Epidermal melanocyte (primary cell): ENCODE measurements at regions not wholly inside any gene's neighbourhood (a gene's known extent, or its start where the extent isn't known, plus 50 kb on each side); places are given as distances from the start of the nearest gene placed in this dataset.
"Not testable (repeated sequence)": the region's sequence is repeated elsewhere in the genome, so short reads cannot be mapped to it uniquely, and the experiment has no call there.

Experiments
- DNase-seq: peaks from one replicate; pipeline ENCODE4 v3.0.0; 2011; ENCODE audit warnings: low spot score; ENCODE audit not compliant: insufficient read length

DNA sequence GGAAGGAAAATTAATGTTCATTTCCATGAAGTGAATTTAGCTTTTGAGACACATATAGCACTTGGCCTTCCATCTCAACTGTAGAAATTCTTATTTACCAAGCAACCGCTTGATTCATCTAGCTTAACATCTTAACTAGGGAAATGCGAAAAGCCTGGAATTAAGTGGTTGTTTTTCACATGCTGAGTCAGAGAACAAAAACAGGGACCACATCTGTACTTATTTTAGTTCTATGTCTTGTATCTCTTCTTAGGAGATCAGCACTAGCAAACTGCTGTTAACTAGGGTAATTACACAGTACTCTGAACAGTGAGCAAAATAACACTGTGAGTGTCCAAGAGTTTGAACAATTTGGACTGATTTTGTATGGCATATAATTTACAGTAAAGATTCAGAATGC, 590.9 kb upstream of the NRSN1 start:
- no peak for DNase-seq

DNA sequence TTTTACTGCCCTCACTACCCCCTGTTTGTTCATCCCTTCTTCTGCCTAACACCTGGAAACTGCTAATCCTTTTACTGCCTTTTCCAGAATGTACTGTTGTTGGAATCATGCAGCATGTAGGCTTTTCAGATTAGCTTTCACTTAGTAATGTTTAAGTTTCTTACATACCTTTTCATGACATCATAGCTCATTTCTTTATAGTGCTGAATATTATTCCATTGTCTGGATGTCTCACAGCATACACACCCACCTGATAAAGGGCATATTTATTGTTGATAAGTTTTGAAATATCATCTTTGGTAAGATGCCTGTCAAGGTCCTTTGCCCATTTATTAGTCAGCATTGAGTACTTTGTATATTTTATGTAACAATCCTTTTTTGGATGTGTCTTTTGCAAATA, 588.2 kb upstream of the NRSN1 start:
- no peak for DNase-seq

DNA sequence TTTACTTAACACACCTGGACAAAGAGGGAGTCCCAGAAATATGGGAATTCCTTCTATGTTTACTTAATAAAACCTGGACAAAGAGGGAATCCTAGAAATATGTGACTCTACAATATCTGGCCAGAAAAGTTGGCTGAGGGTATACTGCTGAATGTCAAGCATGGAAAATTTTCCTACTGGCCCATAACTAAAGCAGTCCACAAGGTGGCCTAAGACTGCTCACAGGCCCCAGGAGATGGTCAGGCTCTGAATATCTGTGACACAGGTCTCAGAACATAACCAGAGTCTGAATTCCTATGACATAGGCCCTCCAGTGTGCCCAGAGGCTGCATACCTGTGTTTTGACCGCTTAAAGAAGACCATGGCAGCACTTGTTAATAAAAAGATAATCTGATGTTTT, 578.2 kb upstream of the NRSN1 start:
- DNase-seq, result no peak

DNA sequence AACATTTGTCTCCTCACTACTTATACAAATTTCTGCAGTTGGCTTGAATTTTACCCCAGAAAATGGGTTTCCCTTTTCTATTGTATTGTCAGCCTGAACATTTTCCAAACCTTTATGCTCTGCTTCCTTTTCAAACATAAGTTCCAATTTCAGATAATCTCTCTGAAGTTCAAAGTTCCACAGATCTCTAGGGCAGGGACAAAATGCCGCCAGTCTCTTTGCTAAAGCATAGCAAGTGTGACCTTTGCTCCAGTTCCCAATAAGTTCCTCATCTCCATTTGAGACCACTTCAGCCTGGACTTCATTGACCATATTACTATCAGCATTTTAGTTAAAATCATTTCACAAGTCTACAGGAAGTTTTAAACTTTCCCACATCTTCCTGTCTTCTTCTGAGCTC, 571.1 kb upstream of the NRSN1 start:
- not testable (repeated sequence) for DNase-seq

DNA sequence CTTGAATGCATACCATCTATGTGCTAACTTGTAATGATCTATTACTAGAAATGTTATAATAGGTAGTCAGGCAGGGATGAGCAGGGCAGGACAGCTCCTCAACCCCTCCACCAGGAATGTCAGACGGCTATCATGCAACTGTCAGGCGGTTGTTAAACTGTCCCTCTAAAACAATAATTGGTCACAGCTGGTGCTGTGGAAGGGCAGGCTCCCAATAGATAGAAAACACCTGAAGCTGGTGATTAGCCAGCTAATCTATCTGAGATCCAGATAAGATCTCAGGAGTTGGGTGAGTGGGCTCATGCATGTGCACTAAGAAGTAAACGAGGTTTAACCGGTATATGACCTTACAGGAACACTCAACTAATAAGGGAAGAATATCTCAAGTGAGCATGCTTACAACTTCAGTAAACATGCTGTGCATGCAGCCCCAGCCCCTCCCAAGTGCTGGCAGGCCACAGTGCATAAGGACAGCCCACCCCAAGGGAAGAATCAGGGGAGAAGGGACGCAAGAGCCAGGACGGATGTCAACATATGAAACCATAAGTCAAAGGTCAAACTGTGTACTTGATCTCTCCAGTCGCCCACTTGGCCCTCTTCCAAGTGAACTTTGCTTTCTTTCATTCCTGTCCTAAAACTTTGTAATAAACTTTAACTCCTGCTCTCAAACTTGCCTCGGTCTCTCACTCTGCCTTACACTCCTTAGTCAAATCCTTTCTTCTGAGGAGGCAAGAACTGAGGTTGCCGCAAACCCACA, 566.2 kb upstream of the NRSN1 start:
- no peak for DNase-seq

DNA sequence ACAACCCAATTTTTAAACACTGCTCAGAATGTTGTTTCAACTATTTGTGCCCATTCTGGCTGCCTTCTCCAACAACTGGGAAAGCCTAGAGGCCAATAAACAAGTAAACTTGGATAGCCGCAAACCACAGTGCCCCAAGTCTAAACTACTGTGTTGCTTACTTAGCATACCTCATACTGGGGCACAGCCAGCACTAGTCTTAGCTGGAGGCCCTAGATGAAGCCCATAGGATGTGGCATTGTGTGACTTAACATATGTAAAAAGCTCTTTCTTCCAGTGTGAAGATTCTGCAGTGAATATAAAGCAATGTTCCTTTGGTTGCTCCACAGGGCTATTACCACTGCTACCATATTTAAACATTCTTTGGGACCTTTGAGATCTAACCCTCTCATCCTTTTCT, 564.3 kb upstream of the NRSN1 start:
- no peak for DNase-seq

DNA sequence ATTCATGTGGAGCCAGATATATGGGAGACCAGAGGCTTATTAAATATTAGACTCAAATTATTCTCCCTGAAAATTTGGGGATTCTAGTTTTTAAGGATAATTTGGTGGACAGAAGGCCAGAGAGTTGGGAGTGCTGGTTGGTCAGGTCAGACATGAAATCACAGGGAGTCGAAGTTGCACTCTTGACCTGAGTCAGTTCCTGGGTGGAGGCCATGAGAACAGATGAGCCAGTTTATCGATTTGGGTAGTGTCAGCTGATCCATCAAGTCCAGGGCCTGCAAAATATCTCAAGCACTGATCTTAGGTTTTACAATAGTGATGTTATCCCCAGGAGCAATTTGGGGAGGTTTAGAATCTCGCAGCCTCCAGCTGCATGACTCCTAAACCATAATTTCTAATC, 563.5 kb upstream of the NRSN1 start:
- no peak for DNase-seq

DNA sequence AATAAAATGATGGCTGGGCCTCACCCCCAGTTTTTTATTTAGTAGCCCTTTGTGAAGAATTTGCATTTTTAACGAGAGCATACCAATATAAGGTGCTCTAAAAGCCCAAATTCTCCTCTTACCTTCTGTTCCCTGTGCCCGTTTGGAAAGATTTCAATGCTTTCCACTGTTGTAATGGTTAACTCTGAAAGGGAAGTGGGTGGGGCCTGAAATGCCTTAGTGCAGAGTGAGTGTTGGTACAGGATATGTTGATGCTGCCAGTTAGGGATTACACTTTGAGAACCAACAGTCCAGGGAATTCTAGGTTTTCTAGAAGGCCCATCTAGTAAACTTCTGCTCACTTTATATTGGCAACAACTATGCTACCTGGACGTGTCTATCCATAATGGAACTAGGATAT, 562.7 kb upstream of the NRSN1 start:
- DNase-seq, result no peak

DNA sequence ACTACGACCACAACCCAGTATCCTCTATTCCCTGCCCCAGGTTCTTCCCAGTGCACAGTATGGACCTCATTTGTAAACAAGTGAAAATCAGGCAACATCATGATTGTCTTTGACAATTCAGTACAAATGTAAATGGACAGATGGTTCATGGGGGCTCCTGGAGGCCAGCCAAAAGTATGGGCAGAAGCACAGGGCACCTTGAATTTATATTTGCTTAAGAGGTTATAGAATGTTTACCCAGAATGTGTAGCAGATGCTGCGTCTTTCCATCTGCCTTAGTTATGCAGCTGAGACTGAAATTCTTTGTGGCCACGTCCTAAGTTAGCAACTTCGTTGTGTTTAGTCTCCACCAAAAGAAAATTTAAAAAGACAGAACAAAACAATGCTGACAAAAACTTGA, 559.6 kb upstream of the NRSN1 start:
- no peak for DNase-seq

DNA sequence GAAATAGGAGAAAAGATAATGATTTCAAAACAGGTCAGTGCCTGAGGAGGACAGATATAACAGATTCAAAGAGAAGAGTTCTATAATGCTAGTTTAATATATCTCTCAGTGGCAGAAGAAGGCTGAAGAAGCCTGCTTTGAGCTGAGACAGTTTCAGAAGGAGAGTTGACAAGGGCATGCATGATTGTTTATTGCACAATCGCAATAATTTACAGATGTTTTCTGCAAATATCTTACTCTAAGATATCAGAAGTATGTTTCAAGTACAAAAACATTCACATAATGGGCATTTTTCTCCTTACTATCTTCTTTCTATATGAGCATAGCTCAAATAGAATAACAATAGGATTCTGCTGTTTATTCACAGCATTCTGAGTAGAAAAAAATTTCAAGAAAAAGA, 557.7 kb upstream of the NRSN1 start:
- DNase-seq, result no peak

DNA sequence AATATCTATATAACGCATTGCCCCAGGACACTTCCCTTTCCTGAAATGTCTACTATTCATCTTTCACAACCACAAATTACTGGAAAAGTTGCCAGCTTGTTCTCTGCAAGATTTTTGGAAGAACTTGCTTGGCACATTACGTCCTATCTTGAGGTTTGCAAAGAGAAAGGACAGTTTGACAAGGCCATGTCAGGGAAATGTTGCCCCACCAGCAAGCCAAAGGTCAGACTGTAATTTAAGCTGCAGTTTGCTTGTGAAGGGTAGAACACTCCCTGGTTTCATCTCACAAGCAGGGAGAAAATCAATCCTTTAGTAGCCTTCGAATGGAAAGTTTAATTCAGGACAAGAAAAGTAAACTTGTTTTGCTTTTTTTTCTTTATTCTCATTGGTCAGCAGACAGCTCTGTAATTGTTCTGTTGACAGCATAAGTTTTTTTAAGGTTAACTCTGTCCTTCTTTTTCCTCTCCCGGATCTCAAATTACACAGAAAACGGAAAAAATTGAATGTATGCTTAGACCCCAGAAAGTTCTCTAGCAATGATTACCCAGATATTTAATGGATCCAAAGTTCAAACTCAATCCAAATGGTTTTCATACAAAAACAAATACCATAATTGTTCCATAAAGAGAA, 541.8 kb upstream of the NRSN1 start:
- no peak for DNase-seq

DNA sequence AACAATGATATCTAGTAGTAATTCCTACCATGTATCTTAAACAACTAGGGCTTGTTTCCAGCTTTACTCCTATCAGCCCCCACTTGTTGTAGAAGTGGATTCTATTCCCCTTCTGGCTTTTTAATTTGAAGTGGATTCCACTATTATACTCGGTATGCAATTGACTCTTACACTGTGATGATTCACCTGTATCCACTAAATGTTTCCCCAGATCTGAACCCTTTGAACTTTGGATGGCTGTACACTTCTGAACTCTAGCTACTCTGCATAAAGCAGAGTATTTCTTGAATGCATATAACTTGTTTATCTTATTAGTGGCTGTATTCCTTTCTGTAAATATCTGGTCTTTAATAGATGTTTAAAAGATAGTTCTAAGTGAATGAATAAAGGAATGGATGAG, 538.4 kb upstream of the NRSN1 start:
- no peak for DNase-seq

DNA sequence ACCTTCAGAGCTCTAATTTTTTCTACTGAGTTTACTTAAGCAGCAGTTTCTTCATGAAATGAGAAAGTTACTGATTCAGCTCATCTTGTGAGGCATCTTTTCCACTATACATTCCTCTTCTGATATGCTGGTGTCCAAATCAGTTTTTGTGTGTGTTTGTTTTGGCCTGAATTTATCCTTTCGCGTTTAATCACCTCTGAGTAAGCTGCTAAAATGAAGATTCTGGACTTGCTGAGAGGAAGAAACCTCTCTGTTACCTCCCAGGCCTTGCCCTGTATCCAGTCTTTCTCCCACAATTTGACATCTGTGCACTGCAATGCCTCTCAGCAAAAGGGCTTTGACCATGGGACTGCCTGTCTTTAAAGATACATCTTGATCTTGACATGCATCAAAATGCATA, 536.2 kb upstream of the NRSN1 start:
- no peak for DNase-seq

DNA sequence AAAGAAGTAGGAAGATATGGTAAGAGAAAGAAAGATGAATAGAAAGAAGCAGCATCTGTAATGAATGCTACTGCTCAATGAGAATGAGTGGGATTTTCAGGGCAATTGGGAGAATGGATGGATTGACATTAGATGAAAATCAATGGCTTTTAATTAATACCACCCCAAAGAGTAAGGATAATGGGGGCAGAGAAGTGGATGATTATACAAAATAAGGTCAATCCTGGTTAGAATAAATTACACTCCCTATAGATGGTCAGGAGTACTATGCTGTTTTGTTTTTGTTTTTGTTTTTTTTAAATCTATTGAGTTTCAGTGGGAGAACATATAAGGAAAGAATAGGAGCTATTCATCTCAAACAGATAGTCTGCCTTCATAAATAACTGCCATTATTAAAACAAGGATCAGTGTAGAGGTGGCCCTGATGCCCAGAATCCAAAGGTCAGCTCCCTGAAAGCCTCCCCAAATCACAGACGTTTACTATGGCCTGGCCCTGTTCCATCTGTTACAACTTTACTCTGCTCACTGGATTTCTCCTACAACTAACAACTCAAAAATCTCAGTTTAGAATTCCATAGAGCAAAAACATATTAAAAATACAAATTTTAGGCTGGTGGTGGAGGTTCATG, 535.4 kb upstream of the NRSN1 start:
- no peak for DNase-seq

DNA sequence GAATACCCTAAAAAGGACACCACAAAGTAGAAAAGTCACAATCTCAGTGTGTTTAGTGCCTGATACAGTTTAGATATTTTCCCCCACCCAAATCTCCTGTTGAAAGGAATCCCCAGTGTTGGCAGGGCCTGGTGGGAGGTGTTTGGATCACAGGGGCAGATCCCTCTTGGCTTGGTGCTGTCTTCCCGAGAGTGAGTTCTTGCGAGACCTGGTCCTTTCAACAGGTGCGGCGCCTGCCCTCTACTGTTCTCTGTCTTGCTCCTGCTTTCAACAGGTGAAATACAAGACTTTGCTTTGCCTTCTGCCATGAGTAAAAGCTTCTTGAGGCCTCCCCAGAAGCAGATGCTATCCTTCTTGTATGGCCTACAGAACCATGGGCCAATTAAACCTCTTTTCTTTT, 534.3 kb upstream of the NRSN1 start:
- DNase-seq, result no peak

DNA sequence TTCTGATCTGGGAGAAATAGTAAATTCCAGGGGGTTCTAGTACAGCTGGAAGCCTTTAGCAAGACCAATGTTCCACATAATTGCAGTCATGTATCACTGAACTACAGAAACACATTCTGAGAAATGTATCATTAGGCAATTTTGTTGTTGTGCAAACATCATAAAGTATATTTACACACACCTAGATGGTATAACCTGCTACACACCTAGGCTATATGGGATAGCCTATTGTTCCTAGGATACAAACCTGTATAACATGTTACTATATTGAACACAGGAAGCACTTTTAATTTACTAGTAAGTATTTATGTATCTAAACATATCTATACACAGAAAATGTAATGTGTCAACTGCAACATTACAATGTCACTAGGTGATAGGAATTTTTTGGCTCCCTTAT, 525.9 kb upstream of the NRSN1 start:
- no peak for DNase-seq

DNA sequence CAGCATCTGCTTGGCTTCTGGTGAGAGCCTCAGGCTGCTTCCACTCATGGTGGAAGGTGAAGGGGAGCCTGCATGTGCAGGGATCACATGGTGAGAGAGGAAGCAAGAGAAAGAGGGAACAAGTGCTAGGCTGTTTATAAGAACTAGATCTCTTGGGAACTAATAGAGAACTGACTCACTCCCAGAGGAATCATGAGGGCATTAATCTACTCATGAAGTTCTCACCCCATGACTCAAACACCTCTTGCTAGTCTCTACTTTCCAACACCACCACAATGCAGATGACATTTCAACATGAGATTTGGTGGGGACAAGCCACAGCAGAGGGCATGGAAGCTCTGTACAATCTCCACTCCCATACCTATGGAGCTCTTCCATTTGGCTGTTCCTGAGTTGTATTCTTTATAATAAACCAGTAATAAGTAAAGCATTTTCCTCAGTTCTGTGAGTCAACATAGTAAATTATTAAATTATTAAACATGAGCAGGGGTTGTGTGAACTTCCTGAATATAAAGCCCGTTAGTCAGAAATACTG, 524.1 kb upstream of the NRSN1 start:
- no peak for DNase-seq

DNA sequence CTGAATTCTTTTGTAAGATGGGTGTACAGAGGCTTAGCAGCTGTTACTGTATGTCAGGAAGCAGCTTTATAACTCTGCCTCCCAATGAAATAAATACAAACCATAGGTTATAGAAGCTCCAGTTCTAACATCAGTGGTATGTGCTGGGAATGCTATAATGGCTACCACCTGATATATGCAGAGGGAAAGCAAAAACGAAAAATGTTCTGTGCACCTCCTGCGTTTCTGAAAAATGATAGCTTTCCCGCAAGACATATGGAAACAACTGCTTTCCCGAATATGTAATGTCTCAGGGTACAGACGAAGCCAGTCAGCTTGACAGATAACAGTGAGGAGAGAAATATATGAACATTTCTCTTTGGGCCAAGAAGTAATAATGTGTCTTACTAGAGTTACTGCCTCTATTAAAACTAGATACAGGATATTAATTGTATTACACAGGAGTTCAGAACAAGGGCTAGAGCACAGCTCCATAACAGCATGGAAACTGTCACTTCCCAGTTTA, 517.0 kb upstream of the NRSN1 start:
- no peak for DNase-seq

DNA sequence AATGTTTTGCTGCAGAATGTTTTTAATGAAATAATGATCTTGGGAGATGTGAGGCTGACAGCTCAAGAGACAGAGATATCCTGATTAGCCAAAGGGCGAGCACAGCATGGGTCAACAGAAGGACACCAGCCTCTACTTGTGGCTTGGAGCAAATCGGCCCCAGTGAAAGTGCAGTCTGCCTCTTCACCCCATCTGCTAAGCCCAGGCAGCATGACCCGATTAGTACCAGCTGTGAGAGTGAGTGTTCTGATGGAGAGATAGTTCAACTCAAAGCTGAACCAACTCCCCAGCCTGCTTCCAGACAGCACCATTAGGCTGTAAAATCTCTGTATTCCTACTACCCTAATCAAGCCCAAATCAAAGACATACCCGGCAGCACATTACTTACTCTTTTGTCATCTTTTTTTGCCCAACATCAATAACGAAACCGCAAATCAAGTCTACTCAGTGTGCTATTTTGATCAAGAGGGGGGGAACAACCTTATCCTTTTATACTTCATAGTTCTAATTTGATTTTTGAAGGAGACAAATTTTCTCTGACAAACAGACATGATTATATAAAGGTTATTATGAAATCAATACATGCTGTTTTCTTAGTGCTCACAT, 514.1 kb upstream of the NRSN1 start:
- DNase-seq, result peak; percentile 47

DNA sequence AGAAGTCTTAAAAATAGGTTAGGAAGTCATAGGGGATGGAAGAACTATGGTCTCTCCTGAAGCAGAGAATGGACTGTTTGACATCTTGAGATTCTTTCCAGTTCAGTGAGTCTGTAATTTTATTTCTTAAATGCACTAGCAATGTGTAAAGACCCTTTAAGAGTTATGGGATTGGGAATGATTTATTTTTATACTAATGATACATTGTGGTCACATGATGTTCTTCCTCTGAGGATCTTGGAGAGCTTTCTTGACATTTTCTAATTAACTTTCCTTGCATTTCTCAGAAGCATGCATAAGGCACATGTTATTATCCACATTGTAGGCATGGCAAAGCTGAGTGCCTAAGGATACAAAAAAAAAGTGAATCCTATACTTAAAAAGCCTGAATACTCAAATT, 507.6 kb upstream of the NRSN1 start:
- no peak for DNase-seq

DNA sequence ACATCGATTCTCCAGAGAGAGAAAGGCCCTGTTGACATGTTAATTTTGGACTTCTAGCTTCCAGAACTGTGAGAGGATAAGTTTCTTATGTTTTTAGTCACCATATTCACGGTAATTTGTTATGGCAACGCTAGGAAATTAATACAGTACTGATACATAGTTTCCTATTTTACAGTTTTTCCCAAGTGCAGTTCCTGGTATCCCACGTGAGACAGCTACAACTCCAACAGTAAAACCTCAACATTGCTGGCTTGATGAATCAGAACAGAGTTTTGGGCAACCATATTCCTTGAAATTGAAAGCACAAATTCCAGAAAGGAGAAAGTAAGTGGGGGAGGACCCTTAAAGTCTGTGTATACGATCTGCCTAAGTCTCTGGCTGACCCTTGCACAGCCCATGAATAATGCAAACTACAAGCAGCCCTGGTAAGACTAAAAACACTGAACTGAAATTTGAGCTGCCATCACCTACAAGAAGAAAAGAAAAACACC, 505.1 kb upstream of the NRSN1 start:
- no peak for DNase-seq
